ENCODE measurements at regions not wholly inside any gene's neighbourhood (a gene's known extent, or its start where the extent isn't known, plus 50 kb on each side); places are given as distances from the start of the nearest gene placed in this dataset.

DNA sequence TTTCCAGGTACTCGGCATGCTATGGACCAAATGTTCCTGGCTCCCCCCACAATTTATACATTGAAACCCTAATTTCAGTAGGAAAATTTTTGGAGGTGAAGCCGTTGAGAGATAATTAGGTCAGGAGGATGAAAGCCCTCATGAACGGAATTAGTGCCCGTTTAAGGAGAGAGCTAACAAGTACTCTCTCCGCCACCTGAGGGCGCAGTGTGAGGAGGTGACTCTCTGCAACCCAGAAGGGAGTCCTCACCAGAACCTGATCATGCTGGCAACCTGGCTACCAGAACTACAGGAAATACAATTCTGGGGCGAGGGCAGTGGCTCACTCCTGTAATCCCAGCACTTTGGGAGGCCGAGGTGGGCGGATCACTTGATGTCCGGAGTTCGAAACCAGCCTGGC lies 397.8 kb downstream of the SLITRK5 start:
- Mint-ChIP-seq H3K4me1 (no peaks in the 10 kb centered on the region), H3K9me3 (no peaks in the 10 kb centered on the region), H3K27me3 (ENCODE audit: insufficient read depth, low read depth, poor library complexity) (no peaks in the 10 kb centered on the region), H3K36me3 (ENCODE audit: low read depth) (no peaks in the 10 kb centered on the region), H3K4me3 (no peak overlapping the region), H3K27ac (no peak overlapping the region)
- Histone ChIP-seq H3K79me2 (replicated peaks; ENCODE audit: insufficient read depth) (no peaks in the 10 kb centered on the region), H2AFZ (peak overlapping the region; percentile 63; the same call in 1 of the 2 replicates), H3K27me3 (ENCODE audit: insufficient read depth) (no peaks in the 10 kb centered on the region), H3K4me3 (no peak overlapping the region), H4K20me1 (replicated peaks; ENCODE audit: insufficient read depth) (no peaks in the 10 kb centered on the region), H3F3A (replicated peaks; ENCODE audit: low read depth) (no peaks in the 10 kb centered on the region), H3K36me3 (ENCODE audit: insufficient read depth) (no peaks in the 10 kb centered on the region), H3K27ac (ENCODE audit: low read depth) (no peak overlapping the region), H3K9me2 (ENCODE audit: insufficient read depth) (peaks cover 8% of the 10 kb centered on the region), H3K4me2 (no peak overlapping the region), H3K4me1 (ENCODE audit: insufficient read depth) (no peaks in the 10 kb centered on the region)
- TF ChIP-seq, protein P1, sequence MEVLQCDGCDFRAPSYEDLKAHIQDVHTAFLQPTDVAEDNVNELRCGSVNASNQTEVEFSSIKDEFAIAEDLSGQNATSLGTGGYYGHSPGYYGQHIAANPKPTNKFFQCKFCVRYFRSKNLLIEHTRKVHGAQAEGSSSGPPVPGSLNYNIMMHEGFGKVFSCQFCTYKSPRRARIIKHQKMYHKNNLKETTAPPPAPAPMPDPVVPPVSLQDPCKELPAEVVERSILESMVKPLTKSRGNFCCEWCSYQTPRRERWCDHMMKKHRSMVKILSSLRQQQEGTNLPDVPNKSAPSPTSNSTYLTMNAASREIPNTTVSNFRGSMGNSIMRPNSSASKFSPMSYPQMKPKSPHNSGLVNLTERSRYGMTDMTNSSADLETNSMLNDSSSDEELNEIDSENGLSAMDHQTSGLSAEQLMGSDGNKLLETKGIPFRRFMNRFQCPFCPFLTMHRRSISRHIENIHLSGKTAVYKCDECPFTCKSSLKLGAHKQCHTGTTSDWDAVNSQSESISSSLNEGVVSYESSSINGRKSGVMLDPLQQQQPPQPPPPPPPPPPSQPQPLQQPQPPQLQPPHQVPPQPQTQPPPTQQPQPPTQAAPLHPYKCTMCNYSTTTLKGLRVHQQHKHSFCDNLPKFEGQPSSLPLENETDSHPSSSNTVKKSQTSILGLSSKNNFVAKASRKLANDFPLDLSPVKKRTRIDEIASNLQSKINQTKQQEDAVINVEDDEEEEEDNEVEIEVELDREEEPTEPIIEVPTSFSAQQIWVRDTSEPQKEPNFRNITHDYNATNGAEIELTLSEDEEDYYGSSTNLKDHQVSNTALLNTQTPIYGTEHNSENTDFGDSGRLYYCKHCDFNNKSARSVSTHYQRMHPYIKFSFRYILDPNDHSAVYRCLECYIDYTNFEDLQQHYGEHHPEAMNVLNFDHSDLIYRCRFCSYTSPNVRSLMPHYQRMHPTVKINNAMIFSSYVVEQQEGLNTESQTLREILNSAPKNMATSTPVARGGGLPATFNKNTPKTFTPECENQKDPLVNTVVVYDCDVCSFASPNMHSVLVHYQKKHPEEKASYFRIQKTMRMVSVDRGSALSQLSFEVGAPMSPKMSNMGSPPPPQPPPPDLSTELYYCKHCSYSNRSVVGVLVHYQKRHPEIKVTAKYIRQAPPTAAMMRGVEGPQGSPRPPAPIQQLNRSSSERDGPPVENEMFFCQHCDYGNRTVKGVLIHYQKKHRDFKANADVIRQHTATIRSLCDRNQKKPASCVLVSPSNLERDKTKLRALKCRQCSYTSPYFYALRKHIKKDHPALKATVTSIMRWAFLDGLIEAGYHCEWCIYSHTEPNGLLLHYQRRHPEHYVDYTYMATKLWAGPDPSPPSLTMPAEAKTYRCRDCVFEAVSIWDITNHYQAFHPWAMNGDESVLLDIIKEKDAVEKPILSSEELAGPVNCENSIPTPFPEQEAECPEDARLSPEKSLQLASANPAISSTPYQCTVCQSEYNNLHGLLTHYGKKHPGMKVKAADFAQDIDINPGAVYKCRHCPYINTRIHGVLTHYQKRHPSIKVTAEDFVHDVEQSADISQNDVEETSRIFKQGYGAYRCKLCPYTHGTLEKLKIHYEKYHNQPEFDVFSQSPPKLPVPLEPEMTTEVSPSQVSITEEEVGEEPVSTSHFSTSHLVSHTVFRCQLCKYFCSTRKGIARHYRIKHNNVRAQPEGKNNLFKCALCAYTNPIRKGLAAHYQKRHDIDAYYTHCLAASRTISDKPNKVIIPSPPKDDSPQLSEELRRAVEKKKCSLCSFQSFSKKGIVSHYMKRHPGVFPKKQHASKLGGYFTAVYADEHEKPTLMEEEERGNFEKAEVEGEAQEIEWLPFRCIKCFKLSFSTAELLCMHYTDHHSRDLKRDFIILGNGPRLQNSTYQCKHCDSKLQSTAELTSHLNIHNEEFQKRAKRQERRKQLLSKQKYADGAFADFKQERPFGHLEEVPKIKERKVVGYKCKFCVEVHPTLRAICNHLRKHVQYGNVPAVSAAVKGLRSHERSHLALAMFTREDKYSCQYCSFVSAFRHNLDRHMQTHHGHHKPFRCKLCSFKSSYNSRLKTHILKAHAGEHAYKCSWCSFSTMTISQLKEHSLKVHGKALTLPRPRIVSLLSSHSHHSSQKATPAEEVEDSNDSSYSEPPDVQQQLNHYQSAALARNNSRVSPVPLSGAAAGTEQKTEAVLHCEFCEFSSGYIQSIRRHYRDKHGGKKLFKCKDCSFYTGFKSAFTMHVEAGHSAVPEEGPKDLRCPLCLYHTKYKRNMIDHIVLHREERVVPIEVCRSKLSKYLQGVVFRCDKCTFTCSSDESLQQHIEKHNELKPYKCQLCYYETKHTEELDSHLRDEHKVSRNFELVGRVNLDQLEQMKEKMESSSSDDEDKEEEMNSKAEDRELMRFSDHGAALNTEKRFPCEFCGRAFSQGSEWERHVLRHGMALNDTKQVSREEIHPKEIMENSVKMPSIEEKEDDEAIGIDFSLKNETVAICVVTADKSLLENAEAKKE (CRISPR knock-in tag; IDR thresholded peaks at IDR 0.05), result peak; percentile 39; the same call in 1 of the 2 replicates
- TF ChIP-seq CTCF (conservative IDR thresholded peaks at IDR 0.05; ENCODE audit: low read depth in 2 of 2), result peak; percentile 64 to 82
- TF ChIP-seq, protein P2, sequence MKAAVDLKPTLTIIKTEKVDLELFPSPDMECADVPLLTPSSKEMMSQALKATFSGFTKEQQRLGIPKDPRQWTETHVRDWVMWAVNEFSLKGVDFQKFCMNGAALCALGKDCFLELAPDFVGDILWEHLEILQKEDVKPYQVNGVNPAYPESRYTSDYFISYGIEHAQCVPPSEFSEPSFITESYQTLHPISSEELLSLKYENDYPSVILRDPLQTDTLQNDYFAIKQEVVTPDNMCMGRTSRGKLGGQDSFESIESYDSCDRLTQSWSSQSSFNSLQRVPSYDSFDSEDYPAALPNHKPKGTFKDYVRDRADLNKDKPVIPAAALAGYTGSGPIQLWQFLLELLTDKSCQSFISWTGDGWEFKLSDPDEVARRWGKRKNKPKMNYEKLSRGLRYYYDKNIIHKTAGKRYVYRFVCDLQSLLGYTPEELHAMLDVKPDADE (IDR thresholded peaks at IDR 0.05), result no peak
- no peak for TF ChIP-seq EZH2phosphoT487 (IDR thresholded peaks at IDR 0.05; ENCODE audit: unreplicated experiment)
- TF ChIP-seq EZH2 (IDR thresholded peaks at IDR 0.05; ENCODE audit: low read depth, unreplicated experiment), result no peak
- no peak for TF ChIP-seq NANOG (IDR thresholded peaks at IDR 0.05; ENCODE audit: borderline replicate concordance)
- peak; percentile 84 for DNase-seq (ENCODE audit: low spot score)
- peak; percentile 89 for ATAC-seq

All from GM23338 (cell line).